K562 (cell line): ENCODE measurements at regions not wholly inside any gene's neighbourhood (a gene's known extent, or its start where the extent isn't known, plus 50 kb on each side); places are given as distances from the start of the nearest gene placed in this dataset.

Experiments
- BRD4 ChIP-seq: fragments of 200-600 bp; sonication (generic); IDR thresholded peaks from 2 replicates; pipeline ENCODE4 v1.6.1; 2017; ENCODE audit warnings: inconsistent platforms
- CREB1 ChIP-seq, 2 experiments: sonication (generic) in 1 of 2; formaldehyde crosslinking in 1 of 2; IDR thresholded peaks; 2 replicates each; pipeline versions ENCODE4 v1.6.1 to v1.8.0; 2012 to 2022; ENCODE audit warnings: inconsistent platforms in 1 of 2, mild to moderate bottlenecking in 1 of 2, missing genetic modification reagents in 1 of 2, moderate library complexity in 1 of 2
- POLR2A ChIP-seq: fragments of 450-650 bp; conservative IDR thresholded peaks from 2 replicates; pipeline ENCODE4 v1.6.1; 2016
- STAT6 ChIP-seq: sonication (generic); formaldehyde crosslinking; IDR thresholded peaks from 2 replicates; pipeline ENCODE4 v1.8.1; 2023; ENCODE audit warnings: mild to moderate bottlenecking, missing genetic modification reagents
- TAF15 ChIP-seq: fragments of 200-400 bp; formaldehyde crosslinking; IDR thresholded peaks from 2 replicates; pipeline ENCODE4 v1.6.1; 2017; ENCODE audit warnings: mild to moderate bottlenecking, low read depth, low read length, moderate library complexity
- TEAD4 ChIP-seq, 2 experiments: sonication (generic) in 1 of 2; formaldehyde crosslinking in 1 of 2; IDR thresholded peaks; 2 replicates each; pipeline versions ENCODE4 v1.6.1 to v1.8.0; 2012 to 2022; ENCODE audit warnings: borderline replicate concordance in 1 of 2, inconsistent platforms in 1 of 2, low read length in 1 of 2, mild to moderate bottlenecking in 1 of 2, missing genetic modification reagents in 1 of 2
- ZFP36 ChIP-seq: fragments of 150-350 bp; IDR thresholded peaks from 2 replicates; pipeline ENCODE4 v1.6.1; 2018; ENCODE audit warnings: low read length, low read depth; ENCODE audit not compliant: partially characterized antibody
- ZNF707 ChIP-seq: fragments of 250-450 bp; sonication (Bioruptor Pico); conservative IDR thresholded peaks from 2 replicates; pipeline ENCODE4 v1.8.0; 2022; ENCODE audit warnings: inconsistent platforms, mild to moderate bottlenecking, moderate library complexity
- TF ChIP-seq, protein P1 (sequence below), 3 experiments: IDR thresholded peaks in 2 of 3; conservative IDR thresholded peaks in 1 of 3; 2 replicates each; pipeline ENCODE4 v1.5.1; 2011 to 2012; ENCODE audit warnings: low read length in 3 of 3, mild to moderate bottlenecking in 3 of 3, control low read depth in 2 of 3, improper control_type of control experiment in 1 of 3, inconsistent platforms in 1 of 3, low read depth in 1 of 3, mixed read lengths in 1 of 3, moderate library complexity in 1 of 3; ENCODE audit not compliant: insufficient read depth in 2 of 3
- TF ChIP-seq, protein P2 (sequence below), 2 experiments: fragments of 450-650 bp; formaldehyde crosslinking in 1 of 2; IDR thresholded peaks; 2 replicates each; pipeline versions ENCODE4 v1.4.0 to v1.6.1; 2014 to 2020; ENCODE audit warnings: mild to moderate bottlenecking in 2 of 2, borderline replicate concordance in 1 of 2, low read depth in 1 of 2
- TF ChIP-seq, protein P3 (sequence below), 2 experiments: fragments of 200-800 bp in 1 of 2; sonication (Bioruptor generic) in 1 of 2; sonication (generic) in 1 of 2; formaldehyde crosslinking in 1 of 2; IDR thresholded peaks in 1 of 2; conservative IDR thresholded peaks in 1 of 2; 2 replicates each; pipeline versions ENCODE4 v1.5.0 to v1.6.1; 2016 to 2020; ENCODE audit warnings: missing compliant biosample characterization in 1 of 2, missing genetic modification characterization in 1 of 2, missing genetic modification reagents in 1 of 2

GRCh38 chr3:124142389-124142970 is 150.6 kb upstream of the ROPN1 start:
- TF ChIP-seq ZNF707 (CRISPR knock-in tag) (no peak), POLR2A (no peak), CREB1 (IDR thresholded peaks at IDR 0.05) (no peak), CREB1 (CRISPR knock-in tag; IDR thresholded peaks at IDR 0.05) (no peak), ZFP36 (no peak), STAT6 (CRISPR knock-in tag) (no peak), BRD4 (no peak), TEAD4 (IDR thresholded peaks at IDR 0.05; ENCODE audit: low read length) (no peak), TEAD4 (CRISPR knock-in tag; IDR thresholded peaks at IDR 0.05; ENCODE audit: borderline replicate concordance) (no peak), TAF15 (no peak)
- TF ChIP-seq, protein P1, sequence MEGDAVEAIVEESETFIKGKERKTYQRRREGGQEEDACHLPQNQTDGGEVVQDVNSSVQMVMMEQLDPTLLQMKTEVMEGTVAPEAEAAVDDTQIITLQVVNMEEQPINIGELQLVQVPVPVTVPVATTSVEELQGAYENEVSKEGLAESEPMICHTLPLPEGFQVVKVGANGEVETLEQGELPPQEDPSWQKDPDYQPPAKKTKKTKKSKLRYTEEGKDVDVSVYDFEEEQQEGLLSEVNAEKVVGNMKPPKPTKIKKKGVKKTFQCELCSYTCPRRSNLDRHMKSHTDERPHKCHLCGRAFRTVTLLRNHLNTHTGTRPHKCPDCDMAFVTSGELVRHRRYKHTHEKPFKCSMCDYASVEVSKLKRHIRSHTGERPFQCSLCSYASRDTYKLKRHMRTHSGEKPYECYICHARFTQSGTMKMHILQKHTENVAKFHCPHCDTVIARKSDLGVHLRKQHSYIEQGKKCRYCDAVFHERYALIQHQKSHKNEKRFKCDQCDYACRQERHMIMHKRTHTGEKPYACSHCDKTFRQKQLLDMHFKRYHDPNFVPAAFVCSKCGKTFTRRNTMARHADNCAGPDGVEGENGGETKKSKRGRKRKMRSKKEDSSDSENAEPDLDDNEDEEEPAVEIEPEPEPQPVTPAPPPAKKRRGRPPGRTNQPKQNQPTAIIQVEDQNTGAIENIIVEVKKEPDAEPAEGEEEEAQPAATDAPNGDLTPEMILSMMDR (IDR thresholded peaks at IDR 0.05 in 2 of 3, conservative IDR thresholded peaks at IDR 0.05 in 1 of 3; ENCODE audit: insufficient read depth in 2 of 3, low read depth in 1 of 3, low read length in 3 of 3), result no peak
- TF ChIP-seq, protein P2, sequence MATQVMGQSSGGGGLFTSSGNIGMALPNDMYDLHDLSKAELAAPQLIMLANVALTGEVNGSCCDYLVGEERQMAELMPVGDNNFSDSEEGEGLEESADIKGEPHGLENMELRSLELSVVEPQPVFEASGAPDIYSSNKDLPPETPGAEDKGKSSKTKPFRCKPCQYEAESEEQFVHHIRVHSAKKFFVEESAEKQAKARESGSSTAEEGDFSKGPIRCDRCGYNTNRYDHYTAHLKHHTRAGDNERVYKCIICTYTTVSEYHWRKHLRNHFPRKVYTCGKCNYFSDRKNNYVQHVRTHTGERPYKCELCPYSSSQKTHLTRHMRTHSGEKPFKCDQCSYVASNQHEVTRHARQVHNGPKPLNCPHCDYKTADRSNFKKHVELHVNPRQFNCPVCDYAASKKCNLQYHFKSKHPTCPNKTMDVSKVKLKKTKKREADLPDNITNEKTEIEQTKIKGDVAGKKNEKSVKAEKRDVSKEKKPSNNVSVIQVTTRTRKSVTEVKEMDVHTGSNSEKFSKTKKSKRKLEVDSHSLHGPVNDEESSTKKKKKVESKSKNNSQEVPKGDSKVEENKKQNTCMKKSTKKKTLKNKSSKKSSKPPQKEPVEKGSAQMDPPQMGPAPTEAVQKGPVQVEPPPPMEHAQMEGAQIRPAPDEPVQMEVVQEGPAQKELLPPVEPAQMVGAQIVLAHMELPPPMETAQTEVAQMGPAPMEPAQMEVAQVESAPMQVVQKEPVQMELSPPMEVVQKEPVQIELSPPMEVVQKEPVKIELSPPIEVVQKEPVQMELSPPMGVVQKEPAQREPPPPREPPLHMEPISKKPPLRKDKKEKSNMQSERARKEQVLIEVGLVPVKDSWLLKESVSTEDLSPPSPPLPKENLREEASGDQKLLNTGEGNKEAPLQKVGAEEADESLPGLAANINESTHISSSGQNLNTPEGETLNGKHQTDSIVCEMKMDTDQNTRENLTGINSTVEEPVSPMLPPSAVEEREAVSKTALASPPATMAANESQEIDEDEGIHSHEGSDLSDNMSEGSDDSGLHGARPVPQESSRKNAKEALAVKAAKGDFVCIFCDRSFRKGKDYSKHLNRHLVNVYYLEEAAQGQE (IDR thresholded peaks at IDR 0.05; ENCODE audit: borderline replicate concordance), result no peak
- TF ChIP-seq, protein P2 (CRISPR knock-in tag; IDR thresholded peaks at IDR 0.05; ENCODE audit: low read depth), result no peak
- TF ChIP-seq, protein P3, sequence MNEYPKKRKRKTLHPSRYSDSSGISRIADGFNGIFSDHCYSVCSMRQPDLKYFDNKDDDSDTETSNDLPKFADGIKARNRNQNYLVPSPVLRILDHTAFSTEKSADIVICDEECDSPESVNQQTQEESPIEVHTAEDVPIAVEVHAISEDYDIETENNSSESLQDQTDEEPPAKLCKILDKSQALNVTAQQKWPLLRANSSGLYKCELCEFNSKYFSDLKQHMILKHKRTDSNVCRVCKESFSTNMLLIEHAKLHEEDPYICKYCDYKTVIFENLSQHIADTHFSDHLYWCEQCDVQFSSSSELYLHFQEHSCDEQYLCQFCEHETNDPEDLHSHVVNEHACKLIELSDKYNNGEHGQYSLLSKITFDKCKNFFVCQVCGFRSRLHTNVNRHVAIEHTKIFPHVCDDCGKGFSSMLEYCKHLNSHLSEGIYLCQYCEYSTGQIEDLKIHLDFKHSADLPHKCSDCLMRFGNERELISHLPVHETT (CRISPR knock-in tag; conservative IDR thresholded peaks at IDR 0.05 in 1 of 2, IDR thresholded peaks at IDR 0.05 in 1 of 2), result no peak
